GM21423 (cell line): ENCODE measurements at regions not wholly inside any gene's neighbourhood (a gene's known extent, or its start where the extent isn't known, plus 50 kb on each side); places are given as distances from the start of the nearest gene placed in this dataset.

ENCODE experiments used
- ATAC-seq: cut with Tn5 transposase; IDR thresholded peaks from one replicate; pipeline ENCODE4 v1.9.1; 2021; ENCODE audit warnings: mild to moderate bottlenecking, moderate library complexity; ENCODE audit not compliant: unreplicated experiment

DNA sequence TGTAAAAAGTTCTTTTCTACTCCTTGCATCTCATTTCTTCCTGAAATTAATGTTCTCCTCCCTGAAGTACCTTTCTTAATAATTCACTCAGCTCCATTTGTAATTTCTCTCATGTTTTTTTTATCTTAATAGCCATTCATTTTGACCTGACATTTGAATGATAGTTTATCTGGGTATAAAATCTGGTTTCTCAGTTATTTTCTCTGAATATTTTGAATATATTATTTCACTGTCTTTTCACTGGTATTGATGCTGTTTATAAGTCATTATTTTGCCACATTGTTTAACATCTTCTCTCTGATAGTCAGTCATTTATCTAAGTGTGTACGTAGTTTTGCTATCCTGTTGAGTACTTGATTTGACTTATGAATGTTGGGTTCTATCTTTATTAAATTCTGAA is 68.8 kb upstream of the ARHGAP18 start:
- no peak for ATAC-seq

DNA sequence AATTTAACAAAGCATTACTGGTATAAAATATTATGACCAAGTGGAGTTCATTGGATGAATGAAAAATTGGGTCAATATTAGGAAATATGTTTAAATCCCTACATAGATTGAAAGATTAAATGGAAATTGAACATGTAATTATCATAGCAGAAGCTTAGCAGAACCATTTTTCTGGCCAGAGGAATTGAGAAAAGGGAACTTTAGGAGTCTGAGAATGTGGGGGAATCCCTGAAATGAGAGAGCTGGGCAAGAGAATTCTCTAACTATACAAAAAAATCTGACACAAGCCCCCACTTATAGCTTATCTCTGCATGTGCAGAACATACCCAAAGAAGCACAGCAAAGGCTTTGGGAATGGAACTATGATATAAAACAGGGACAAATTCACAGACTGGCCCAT is 67.4 kb upstream of the ARHGAP18 start:
- no peak for ATAC-seq

DNA sequence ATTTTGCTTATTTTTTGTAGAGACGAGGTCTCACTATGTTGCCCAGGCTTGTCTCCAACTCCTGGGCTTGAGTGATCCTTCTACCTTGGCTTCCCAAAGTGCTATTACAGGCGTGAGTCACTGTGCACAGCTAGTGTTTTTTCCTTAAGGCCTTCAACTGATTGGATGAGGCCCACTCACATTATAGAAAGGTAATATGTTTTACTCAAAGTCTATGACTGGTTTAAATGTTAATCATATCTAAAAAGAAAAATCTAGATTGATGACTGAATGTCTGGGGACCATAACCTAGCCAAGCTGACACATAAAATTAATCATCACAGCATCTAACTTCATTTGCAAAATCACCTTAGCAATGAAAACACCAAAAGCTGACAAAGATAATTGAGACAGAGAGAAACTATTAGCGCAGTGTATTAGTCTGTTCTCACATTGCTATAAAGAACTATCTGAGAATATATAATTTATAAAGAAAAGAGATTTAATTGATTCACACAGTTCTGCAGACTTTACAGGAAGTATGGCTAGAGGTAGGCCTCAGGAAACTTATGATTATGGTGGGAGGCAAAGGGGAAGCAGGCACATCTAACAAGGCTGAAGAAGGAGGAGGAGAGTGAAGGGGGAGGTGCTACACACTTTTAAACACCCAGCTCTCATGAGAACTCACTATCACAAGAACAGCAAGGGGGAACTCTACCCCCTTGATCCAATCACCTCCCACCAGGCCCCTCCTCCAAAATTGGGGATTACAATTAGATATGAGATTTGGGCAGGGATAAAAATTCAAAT is 66.8 kb upstream of the ARHGAP18 start:
- ATAC-seq, result no peak

DNA sequence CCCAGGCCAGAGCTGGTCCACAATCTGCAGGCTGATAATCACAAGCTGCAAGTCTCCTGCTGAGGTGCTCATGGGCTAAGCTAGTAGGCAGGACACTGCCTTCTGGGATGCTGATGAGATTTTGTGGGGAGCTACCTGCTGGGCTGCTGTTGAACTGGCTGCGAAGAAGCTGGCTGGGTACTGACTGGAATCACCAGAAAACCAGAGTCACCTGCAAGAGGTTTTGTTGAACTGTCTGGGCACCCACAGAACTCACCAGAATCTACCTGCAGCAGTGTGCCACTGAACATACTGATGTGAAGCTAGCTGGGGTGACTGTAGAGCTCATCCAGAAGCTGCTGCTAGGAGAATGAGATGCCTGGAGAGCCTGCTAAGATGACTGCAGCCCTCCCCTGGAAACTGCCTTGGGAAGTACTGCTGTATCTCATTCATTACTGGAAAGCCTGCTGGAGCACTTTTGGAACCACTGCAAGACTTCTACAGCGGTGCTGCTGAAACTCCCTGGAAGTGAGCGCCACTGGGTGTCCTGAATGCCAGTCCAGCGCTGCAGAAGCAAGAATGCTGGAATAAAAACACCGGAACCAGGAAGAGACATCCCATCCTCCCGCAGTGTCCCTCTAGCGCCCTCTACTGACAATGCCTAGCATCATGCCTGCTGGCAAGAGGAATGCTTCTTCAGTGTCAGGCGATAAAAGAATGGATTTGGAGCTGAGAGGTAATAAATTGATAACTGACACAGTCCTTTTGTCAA is 64.9 kb upstream of the ARHGAP18 start:
- peak; percentile 45 for ATAC-seq

DNA sequence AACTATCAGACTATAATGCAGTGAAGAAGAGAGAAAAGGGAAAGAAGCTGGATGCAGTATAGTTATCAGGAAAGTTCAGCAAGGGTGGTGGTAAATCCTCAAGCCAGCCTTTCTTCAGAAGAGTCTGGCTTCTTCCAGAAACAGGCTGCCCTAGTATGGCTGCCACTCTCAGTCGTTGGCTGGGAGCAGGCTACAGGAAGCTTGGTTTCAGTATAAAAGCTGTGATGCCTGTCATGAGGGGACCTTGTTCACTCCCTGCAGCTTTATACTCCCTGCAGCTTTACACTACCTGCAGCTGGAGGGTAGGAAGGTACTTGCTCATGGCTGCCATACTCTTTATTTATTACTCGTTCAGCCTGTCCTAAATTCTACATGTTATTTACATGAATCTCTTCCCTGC is 63.3 kb upstream of the ARHGAP18 start:
- no peak for ATAC-seq

DNA sequence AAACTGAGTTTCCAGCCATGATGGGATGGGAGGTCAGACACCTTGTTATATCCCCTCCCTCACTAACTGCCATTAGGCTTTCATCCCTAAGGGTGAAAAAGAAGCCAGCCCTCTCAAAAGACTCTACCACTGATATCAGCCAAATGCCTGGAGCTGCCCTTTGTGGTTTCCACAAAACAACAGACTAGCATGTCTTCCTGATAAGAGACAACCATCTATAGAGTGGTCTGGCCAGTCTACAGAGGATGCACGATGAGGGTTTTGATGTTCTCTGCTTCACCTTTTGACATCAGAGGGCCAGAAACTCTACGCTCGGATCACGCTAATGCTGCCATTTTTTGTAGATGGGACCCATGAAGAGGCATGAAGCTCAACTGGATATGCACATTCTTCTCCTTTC is 61.7 kb upstream of the ARHGAP18 start:
- no peak for ATAC-seq

DNA sequence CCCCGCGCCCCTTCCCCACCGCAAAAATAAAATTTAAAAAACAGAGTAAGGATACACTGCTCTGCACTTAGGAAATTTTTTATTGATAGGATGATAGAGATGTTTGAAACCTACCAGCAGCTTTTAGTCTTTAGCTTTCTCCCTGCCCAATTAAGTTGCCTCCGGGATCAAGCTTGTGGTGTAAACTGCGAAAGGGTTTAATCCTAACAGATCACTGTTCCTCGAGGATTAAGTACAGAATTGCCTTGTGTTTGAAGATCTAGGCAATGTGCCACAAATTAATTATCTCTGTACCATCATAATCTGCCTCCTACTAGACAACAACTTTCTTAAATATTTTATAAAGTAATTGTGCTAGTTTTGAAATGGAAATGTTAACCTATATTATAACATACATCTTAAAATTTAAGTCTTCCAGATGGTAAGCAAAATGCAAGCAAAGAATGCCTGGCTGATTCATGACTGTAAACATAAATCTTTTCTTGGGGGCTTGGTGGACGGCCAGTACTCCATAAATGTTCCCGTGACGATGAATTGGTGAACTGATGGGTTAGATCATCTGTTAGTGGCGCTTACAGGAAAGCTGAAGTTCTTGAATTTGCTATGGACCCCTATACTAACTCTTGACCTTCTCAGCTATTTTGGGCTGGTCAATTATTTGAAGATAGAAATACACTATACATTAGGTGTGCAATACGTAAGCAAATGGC is 58.0 kb upstream of the ARHGAP18 start:
- ATAC-seq, result no peak

DNA sequence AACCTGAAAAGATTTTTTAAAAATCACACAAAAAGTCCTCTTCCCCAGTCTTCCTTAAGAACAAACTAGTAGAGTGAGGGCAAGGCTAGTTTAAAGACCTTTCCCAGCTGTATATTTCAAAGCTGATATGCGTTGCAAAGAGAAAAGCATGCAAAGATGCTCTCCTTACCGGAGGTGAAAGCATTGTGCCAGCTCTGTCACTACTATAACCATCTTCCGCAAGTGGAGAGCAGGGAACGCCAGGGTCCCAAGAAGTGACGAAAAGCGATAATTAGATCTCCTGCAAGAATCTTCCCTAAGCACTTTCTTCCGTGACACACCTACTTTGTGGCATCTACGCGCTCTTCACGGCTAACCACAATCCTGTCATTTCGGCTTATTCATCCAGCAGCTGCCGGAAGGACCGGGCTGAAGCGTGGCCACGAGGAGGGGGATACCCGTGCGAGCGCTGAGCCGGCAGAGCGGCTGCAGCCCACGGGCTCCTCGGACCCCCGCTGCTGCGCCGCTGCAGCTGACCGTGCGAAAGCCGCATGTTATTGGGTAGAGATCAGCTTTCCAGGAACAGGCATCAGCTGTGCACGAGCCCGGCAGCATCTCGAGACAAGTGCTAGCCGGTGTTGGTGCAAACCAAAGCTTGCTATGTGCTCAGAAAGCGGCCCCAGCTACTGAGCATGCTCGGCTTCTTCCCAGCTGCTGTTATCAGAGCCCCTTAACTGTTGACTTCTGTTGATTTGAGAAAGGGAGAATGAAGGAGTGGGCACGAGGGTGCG is 57.2 kb upstream of the ARHGAP18 start:
- ATAC-seq, result peak; percentile 88

DNA sequence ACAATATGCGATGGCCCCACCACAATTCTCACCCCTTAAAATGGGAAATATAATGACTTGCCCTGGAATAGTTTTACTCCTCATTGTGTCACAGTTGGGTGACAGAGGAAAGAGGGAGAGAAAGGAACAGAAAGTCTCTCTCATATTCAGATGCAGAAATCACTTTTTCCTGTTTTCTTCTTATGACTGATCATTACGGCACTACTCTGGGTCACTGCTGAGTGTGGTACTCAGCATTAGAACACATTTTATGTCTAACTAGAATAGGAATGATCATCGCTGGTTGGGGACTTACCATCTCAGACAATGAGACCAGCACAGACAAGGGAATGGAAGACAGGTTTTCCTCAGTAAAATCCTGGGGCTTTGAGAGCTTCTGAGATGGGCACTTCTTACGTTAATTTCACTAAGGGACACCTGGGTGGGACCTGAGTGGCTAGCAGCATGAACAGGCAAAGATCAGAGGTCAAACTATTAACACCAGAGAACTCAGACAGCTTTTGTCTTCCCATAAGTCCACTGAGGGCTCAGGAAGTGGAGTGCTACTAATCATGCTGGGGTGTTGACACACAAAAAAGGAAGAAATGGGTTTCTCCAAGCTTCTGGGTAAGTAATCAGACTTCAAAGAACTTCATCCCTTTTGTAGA is 54.9 kb upstream of the ARHGAP18 start:
- no peak for ATAC-seq

DNA sequence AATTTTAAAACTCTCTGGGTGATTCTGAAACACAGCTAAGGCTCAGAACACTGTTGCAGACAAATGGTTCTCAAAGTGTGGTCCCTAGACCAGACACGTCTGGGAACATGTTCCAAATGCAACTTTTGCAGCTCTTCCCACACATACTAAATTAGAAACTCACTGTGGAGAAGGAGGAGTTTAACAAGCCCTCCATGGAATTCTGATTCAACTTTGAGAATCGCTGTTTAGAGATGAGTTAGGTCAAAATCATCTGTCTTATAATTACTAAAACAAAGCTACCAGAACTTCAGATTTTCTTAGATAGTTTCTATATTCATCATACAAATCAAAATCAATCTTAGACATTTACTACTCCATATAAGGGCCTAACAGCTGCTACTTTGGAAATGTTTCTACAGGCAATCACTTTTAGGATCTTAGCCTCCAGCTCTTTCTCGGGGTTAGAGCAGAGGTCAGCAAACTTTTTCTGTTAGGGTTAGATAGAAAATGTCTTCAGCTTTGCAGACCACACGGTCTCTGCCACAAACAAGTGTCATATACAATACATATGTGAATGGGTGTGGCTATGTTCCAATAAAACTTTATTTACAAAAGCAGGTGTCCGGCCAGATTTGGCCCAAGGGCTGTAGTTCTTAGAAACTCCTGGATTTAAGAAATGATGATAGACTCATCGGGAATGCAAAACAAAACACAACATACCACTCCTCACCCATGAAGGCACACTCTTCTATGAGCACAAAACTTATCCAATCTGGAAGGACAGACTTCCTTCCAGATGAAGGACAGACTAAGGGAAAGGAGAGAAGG is 50.0 kb upstream of the ARHGAP18 start:
- ATAC-seq, result no peak
